ENCODE measurements at regions not wholly inside any gene's neighbourhood (a gene's known extent, or its start where the extent isn't known, plus 50 kb on each side); places are given as distances from the start of the nearest gene placed in this dataset.

DNA sequence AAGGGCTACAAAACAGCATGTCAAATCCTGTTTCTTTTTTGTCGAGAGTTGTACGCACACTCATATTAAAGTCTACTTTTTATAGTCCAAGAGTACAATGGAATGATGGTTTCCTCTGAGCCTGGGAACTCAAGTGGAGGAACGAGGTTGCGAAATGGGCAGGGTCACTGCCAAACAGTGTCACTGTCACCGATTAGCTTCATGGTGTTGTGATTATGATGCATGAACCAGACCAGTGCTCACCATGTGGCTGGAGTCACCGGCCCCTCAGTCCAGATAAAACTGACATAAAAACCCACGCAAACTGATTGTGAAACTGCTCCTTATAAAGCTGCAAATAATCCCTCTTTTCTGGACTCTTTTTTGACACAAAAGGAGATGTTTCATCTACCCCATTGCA is 122.0 kb downstream of the COPS8 start:
- Histone ChIP-seq H3K4me3 (no peak overlapping the region), H3K36me3 (no peaks in the 10 kb centered on the region), H3K9me3 (no peaks in the 10 kb centered on the region), H3K27ac (peak overlapping the region; percentile 43 to 88 (median 75)), H3K4me1 (peaks cover 9 to 61% (median 52%) of the 10 kb centered on the region in 9 donors), H3K27me3 (no peaks in the 10 kb centered on the region)
- intact Hi-C loops (cut with DNase I), result loop anchor here in 1 of 10 donors (10.0 kb wide), 1 partner anchor 107 kb away; no protein-coding TSS in a partner anchor
- WGBS, 2 donors, result 30 to 35% methylated on average over 7 of the region's 7 CpGs
- DNase-seq (peak; percentile 83 to 85), ATAC-seq (peak; percentile 81 to 91 (median 88))
- TF ChIP-seq, protein P1, sequence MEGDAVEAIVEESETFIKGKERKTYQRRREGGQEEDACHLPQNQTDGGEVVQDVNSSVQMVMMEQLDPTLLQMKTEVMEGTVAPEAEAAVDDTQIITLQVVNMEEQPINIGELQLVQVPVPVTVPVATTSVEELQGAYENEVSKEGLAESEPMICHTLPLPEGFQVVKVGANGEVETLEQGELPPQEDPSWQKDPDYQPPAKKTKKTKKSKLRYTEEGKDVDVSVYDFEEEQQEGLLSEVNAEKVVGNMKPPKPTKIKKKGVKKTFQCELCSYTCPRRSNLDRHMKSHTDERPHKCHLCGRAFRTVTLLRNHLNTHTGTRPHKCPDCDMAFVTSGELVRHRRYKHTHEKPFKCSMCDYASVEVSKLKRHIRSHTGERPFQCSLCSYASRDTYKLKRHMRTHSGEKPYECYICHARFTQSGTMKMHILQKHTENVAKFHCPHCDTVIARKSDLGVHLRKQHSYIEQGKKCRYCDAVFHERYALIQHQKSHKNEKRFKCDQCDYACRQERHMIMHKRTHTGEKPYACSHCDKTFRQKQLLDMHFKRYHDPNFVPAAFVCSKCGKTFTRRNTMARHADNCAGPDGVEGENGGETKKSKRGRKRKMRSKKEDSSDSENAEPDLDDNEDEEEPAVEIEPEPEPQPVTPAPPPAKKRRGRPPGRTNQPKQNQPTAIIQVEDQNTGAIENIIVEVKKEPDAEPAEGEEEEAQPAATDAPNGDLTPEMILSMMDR (IDR thresholded peaks at IDR 0.05), result no peak

DNA sequence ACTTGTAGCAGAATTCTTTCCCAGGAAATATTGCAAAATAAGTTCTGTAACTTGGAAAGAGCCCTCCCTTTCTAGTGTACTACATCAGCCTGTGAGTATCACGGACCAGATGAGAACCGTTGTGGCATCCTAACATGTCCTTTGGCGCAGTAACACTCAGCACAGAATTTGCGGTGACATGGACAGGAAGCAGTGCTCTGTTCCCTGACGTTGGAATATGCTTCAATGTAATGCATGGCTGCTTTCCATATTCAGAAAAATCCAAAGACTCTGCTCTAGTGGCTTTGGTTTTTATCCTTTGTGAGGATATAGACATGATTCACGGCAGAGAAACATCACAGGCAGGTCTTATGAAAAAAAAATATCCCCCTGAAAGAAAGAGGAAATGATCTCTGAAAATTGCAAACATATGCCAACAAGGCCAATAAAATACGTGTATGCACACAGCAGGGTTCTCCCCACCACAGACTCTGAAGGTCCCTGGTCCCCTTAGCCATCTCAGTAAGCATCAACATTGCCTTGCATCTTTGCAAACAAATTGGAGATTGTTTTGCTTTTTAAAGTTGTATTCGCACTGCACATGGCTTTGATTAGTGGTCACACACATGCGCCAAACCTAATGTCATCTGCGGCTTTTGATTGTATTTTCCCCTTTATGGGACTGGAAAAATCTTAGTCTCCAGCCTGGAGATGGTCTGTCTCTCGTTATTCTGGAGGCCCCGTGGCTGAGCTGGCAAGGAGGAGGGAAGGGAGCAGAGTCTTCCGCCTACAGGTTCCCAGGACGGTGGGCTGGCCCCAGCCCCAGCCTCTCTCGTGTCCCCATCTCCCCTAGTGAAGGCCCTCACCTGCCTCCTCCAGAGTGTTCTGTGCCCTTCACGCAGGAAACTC is 122.9 kb downstream of the COPS8 start:
- no peaks in the 10 kb centered on the region for H3K27me3 ChIP-seq
- no peaks in the 10 kb centered on the region for H3K9me3 ChIP-seq
- 63 to 68% methylated on average over 16 of the region's 16 CpGs for WGBS, 2 donors
- DNase-seq, result no peak
- H3K4me3 ChIP-seq, result no peak overlapping the region
- intact Hi-C loops (cut with DNase I), result loop anchor here in 1 of 10 donors (10.0 kb wide), 1 partner anchor 106 kb away; no protein-coding TSS in a partner anchor
- TF ChIP-seq, protein P1 (IDR thresholded peaks at IDR 0.05), result no peak
- ATAC-seq, result peak in 7 of 8 donors; percentile 38 to 69 (median 51)
- H3K27ac ChIP-seq, result peak overlapping the region; percentile 43 to 88 (median 75)
- H3K36me3 ChIP-seq, result no peaks in the 10 kb centered on the region
- H3K4me1 ChIP-seq, result peaks cover 9 to 66% (median 50%) of the 10 kb centered on the region in 9 donors

DNA sequence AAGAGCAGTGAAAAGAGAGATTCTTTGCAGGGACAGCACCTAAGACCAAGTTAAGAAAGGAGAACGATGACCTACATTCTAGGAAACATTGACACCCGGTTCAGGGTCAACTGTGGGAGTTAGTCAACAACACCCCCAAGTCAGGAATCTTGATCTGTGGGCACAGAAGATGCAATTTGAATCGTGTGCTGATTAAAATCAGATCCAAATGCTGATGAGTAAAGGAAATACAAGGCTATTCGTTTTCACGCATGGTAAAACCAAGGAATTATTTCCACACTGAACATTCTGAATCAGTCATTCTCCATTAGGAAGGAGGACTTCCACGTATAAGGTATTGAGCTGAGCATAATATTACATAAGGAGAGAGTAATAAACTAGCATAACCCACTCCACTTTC is 124.2 kb downstream of the COPS8 start:
- Histone ChIP-seq H3K27ac (peak overlapping the region in 7 of 10 donors; percentile 47 to 88 (median 76)), H3K36me3 (no peaks in the 10 kb centered on the region), H3K4me1 (peaks cover 9 to 67% (median 49%) of the 10 kb centered on the region in 9 donors), H3K27me3 (no peaks in the 10 kb centered on the region), H3K9me3 (no peaks in the 10 kb centered on the region), H3K4me3 (no peak overlapping the region)
- DNase-seq (no peak), ATAC-seq (no peak)
- intact Hi-C loops (cut with DNase I), result loop anchor here in 1 of 10 donors (10.0 kb wide), 1 partner anchor 105 kb away; no protein-coding TSS in a partner anchor
- TF ChIP-seq, protein P1 (IDR thresholded peaks at IDR 0.05), result no peak
- 86 to 89% methylated on average over 6 of the region's 6 CpGs for WGBS, 2 donors

DNA sequence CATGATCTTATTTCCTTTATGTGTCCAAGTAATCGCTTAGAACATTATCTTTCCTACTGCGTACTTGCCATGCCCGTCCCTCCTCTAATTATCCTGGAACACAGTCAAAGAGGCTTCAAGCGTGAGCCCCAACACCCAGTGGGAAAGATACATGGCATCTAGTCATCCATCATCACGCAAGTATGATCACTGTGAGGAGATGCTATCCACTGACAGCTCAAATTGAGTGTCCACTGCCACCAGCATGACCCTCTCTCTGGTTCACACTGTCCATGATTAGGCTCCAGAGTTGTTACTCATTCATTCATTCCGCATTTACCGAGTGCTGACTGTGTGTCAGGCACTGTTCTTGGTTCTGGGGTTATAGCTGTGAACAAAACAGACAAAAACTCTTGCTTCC is 124.6 kb downstream of the COPS8 start:
- ATAC-seq (no peak), DNase-seq (no peak)
- TF ChIP-seq, protein P1 (IDR thresholded peaks at IDR 0.05), result no peak
- Histone ChIP-seq H3K4me3 (no peak overlapping the region), H3K27me3 (no peaks in the 10 kb centered on the region), H3K9me3 (no peaks in the 10 kb centered on the region), H3K36me3 (no peaks in the 10 kb centered on the region), H3K27ac (peak overlapping the region; percentile 29 to 88 (median 73)), H3K4me1 (peaks cover 8 to 63% (median 45%) of the 10 kb centered on the region in 9 donors)
- intact Hi-C loops (cut with DNase I), result no loop called here
- 86 to 92% methylated on average over 7 of the region's 7 CpGs for WGBS, 2 donors

All from heart right ventricle (tissue), 16 donors.